NOMO-1 treated with DMSO at 0.1 percent for 48 hours (cell line): ENCODE measurements at regions not wholly inside any gene's neighbourhood (a gene's known extent, or its start where the extent isn't known, plus 50 kb on each side); places are given as distances from the start of the nearest gene placed in this dataset.
"Not testable (repeated sequence)": the region's sequence is repeated elsewhere in the genome, so short reads cannot be mapped to it uniquely, and the experiment has no call there.

Experiments
- DNase-seq: peaks from one replicate; lab custom pipeline; 2025; ENCODE audit not compliant: unreplicated experiment; lab: John Stamatoyannopoulos, UW

DNA sequence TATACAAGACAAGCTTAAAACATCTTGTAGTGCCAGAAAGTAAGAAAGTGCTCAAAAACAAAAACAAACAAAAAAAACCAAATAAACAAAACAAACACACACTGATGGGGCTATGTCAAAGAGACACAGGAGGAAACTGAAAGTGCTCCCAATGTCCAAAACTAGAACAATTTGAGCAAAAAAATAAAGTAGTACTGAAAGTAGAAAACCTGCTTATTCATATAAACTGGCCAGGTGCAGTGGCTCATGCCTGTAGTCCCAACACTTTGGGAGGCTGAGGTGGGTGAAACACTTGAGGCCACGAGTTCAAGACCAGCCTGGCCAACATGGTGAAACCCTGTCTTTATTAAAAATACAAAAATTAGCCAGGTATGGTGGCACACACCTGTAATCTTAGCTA lies 129.9 kb downstream of the GLUL start:
- no peak for DNase-seq

DNA sequence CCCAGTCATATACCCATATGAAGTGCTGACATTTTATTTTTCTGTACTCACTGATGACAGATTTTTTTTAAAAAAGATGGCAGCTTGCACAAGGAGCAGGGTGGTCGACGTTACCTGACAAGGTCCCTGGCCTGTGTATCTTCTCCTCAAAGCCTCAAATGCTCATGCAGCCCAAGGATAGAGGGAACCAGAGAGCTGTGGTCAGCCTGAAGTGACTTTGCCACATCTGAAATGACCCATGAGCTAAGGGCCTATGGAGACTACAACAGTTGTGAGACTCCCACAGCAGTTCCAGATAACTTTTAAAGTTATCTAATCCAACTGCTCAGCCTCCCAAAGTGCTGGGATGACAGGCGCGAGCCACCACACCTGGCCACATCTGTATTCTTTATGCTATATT lies 131.1 kb downstream of the GLUL start:
- DNase-seq: no peak

DNA sequence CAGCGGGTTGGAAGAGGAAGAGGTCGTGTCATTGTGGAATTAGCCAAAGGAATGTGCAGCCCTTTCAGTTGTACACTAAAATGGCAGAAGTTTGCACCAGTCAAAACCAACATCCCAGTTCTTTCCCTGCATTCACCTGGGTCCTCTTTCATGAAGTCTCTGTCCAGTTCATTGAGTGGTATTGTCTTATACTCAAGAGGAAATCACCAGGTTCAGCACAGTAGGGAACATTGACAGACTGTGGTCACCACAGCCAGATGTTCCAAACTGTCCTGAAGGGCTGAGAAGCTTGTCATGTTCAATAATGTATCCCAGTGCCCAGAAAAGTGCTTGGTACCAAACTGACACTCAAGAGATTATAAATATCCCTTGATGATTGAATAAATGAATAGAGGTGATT lies 131.6 kb downstream of the GLUL start:
- DNase-seq: no peak

DNA sequence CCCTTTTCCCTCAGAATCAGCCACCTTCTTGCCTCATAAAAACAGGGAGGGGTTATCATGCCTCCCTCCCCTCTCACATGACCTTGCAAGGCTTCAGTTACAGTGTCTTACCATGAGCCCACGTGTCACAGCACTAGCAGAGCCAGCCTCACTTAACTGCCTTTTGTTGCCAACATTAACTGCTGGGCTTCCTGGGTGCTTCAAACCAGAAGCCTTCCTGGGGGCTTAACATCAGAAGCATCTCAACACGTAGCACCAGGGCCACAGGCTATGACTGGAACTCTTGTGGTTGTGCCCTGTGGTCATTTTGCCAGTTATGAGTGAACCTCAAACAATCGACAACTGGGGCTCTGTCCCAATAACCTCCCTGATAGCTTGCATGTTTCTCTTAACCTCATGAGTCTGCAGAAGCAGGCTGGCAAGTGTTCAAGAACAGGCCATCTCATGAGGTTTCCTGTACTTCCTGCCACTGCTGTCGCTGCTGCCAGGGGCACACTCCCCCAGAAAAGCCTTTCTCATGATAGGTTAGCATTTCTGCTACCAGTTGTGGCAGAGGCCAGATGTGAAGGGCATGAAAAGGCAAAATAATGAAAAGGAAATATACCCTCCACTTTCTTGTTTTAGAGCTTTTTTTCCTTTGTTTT lies 132.2 kb downstream of the GLUL start:
- DNase-seq: peak; percentile 87

DNA sequence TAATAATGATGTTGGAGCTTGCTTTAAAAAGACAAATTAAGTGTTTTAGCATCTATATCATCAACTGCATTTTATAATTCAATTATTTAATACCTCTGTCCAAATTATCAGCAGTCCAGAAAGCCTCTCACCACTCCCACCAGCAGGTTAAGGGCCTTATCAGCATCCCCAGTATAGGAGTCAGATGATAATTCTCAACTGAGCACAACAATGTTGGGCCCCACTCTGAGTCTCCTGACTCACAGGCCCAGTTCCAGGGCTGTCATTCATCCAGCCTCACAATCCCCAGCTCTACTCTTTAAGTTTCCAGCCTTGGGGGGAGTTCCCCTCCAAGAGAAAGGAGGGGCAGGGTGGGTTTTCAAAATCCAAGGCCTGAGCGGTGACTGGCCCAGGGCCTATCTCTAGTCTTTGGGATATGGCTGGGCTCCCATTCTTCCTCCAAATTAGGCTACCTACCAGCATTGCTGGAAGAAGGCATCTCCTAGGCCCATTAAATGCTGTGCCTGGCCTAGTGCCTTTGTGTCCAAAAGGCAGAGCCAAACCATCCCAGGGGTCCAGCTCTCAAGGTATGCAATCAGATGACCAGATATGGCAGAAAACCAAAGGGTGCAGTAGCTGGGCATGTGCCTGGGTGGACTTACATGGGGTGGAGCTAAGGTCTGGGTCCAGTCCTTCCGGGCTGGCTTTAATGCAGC lies 134.1 kb downstream of the GLUL start:
- no peak for DNase-seq

DNA sequence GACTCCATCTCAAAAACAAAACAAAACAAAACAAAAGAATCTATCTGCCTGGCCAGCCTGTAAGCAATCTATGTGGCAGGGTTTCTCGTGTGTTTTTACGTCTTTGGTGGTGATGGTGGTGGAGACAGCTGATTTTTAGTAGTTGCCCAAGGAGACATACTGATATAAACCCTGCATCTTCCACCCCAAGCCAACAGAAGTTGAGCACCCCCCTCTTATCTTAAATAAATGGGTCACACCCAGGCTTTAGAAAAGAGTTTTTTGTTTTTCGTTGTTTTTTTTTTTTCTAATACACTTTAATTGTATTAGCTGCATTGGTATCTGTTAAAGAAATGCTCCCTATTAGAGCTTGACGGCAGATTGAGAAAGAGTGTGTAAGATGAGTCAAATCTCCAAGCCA lies 134.7 kb downstream of the GLUL start:
- DNase-seq: no peak

DNA sequence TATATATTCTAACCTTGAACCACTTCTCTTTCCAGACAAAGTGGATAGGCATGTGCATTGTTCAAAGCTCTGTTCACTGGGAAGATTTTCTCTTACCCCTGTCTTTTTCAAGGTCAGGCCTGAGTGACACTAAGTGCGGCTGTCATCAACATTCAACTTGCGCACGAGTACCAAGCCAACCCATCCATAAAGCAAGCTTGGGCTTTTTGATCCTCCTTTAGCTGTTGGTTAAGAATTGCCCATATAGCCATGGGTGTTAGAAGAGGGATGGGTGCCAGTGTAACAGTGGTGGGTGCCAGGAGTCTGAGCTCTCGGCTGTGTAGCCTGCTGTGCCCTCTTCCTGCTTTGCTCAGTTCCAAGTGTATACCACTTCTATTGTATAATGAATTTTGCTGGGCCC lies 136.1 kb downstream of the GLUL start:
- DNase-seq: no peak

DNA sequence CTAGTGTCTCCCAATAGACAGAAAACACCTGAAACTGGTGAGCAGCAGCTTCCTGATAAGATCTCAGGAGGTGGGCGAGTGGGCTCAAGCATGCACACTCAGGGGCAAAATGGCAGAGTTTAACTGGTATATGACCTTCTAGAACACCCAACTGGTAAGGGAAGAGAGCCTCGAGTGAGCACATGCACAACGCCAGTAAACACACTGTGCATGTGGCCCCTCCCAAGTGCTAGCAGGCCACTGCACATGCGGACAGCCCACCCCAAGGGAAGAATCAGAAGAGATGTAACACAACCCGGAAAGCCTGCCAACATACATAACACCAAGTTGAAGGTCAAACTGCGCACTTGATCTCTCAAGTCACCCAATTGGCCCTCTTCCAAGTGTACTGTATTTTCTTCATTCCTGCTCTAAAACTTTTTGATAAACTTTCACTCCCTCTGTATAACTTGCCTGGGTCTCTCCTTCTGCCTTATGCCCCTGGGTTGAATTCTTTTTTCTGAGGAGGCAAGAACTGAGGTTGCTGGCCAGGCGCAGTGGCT lies 138.2 kb downstream of the GLUL start:
- no peak for DNase-seq

DNA sequence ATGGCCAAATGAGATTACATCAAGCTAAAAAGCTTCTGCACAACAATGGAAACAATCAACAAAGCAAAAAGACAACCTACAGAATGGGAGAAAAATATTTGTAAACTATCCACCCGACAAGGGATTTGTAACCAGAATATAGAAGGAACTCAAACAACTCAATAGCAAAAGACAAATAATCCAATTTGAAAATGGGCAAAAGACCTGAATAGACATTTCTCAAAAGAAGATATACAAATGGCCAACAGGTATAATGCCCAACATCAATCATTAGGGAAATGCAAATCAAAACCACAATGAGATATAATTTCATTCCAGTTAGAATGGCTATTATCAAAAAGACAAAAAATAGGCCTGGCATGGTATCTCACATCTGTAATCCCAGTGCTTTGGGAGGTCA lies 140.0 kb downstream of the GLUL start:
- DNase-seq: no peak

DNA sequence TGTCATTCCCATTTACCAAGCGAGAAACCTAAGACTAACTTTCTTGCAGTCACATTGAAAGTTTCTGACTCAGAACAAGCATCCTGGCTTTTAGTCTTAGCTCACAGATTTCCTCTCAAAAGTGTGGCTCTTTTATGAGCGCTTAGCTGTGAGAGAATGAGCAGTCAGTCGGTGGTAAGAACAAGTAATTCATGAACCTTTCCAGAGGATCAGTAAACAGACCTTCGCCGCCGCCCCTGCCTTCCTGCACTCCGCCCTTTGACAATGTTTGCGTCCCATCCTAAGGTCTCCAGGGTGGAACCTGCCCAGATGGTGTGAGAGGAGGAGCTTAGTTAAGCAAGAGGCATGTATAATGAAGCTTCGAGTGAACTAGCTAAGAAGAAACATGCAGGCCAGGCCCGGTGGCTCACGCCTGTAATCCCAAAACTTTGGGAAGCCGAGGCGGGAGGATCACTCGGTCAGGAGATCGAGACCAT lies 142.4 kb downstream of the GLUL start:
- DNase-seq: no peak

DNA sequence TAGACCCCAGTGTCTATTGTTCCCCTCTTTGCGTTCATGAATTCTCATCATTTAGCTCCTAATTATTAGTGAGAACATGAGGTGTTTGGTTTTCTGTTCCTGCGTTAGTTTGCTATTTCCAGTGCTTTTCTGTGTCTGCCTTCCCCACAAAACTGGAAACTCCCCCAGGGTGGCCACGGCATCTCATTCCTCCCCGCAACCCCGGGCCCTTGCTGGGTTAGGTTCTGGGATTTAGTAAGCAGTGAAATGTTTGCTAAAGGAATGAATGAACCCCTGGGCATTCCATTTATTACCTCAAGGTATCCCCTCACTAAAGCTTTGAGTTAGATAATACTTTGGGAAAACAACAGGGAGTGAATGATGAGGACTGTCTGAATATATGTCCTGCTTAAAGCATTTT lies 142.9 kb downstream of the GLUL start:
- DNase-seq: no peak

DNA sequence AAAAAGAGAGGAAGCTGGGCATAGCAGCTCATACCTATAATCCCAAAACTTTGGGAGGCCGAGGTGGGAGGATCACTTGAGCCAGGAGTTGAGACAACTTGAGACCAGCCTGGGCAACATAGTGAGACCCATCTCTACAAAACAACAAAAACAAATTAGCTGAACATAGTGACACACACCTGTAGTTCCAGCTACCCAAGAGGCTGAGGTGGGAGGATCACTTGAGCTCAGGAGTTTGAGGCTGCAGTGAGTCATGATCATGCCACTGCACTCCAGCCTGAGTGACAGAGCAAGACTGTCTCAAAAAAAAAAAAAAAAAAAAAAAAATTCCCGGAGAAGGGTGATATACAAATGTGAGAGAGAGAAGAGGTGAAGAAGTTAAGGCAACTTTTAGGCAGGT lies 143.8 kb downstream of the GLUL start:
- DNase-seq: not testable (repeated sequence)

DNA sequence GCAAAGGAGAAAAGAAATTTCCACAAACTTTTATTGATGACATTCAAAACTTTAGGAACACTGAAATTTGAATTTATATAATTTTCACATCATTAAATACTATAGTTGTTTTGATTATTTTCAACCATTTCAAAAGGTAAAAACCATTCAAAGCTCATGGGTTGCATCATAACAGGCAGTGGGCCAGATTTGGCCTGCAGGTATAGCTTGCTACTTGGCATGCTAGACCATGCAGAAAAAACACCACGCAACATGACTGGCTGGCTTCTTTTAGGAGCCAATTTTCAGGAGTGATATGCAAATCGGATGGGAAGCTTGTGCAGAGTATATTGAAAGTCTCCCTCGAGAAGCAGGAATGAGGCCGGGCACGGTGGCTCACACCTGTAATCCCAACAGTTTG lies 144.8 kb downstream of the GLUL start:
- no peak for DNase-seq

DNA sequence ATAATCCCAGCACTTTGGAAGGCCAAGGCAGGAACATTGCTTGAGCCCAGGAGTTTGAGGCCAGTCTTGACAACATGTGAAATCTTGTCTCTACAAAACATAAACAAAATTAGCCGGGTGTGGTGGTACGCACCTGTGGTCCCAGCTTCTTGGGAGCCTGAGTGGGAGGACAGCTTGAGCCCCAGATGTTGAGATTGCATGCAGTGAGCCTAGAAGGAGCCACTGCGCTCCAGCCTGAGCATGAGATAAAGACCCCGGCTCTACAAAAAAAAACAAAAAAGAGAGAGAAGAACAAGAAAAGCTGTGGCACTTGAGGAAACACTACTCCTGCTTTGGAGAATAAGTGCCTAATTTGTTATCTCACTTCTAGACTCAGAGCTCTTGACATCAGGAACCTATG lies 146.6 kb downstream of the GLUL start:
- DNase-seq: no peak

DNA sequence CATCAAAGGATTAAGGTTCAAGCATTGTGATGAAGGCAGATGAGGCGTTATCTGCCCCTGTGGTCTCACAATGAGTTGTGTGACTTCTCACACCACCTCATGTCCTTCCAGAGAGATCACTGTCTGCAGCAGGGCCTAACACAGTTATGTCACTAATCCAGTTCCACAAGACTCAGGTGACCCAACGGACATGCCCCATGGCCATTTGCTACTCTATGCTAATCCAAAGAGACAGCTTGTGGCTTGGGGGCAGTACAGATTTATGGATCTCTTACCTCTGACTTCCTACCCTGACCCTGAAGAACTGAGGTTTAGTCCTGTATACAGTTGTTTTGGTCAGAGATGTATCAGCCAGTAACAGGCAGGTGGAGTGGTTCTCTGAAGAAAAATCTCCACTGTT lies 147.1 kb downstream of the GLUL start:
- no peak for DNase-seq

DNA sequence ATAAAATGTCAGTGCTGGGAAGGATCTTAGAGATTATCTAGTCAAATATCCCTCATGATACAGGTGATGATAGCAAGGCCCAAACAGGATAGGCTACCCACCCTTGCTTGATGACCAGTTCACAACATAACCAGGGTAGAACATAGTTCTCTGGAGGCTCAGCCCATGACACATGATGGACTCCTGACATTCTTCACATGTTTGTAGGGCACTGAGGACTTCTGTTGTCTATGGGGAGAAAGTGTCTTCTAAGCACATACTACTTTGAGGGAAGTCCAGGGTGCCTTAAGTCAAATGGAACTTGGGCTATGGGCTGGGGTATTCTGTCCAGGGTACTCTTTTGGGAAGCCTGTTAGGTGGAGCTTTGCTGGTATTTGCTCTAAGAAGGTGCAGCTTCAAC lies 148.9 kb downstream of the GLUL start:
- no peak for DNase-seq

DNA sequence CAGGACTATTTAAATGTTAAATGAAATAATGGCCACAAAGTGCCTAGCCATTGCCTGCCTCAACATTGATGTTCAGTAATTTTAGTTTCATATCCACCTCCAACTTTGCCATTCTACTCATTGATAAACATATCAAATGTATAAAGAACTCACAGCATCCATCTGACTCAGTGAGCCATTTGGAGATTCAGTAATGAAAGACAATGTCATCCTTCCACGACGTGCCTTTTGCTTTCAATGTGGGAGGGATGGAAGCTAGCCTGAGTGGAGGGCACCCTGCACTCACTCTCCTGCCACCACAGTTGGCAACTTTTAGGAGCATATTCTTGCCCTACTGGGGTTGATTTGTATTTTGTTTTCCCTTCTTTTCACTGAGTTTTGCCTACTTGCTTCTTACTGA lies 151.5 kb downstream of the GLUL start:
- no peak for DNase-seq

DNA sequence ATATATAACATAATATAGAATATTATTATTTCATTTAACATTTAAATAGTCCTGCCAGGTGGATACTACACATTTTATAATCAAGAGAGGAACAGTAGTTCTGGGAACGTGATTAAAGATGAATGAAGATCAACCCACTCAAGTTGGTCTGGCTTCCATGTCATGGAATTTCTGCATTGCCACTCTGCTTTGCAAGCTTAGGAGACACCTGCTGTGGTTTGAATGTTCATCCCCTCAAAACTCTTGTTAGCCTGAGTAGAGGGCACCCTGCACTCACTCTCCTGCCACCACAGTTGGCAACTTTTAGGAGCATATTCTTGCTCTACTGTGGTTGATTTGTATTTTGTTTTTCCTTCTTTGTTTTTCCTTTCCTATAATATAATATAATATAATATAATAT lies 153.2 kb downstream of the GLUL start:
- DNase-seq: no peak

DNA sequence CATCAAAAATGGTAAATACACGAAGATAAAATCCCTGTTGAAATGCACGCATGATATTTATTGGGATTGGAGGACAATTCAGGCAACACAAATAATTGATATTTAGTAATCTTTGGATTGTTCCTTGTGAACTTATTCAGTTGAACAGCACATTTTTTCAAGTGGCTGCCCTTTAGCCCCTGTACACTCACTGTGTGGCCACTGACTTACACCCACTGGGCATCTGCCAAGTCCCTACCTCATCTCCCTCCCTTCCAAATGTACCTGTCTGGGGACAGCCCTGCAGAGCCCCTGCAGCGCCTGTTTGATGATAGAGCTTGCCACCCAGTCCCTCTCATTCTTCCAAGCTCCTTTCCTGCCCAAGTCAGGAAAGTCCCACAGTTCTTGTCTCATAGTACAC lies 154.3 kb downstream of the GLUL start:
- DNase-seq: no peak

DNA sequence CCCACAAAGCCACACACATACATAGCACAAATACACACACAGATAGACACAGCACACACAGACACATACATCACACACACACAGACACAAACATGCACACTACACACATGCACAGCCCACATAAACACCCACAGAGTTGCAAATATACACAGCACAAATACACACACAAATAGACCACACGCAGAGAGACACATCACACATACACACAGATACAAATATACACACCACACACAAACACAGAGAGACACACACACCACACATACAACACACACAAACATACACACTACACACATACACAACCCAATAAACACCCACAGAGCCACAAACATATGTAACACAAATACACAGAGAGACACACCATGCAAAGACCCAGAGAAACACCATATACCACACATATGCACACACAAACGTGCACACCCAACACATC lies 154.9 kb downstream of the GLUL start:
- no peak for DNase-seq

DNA sequence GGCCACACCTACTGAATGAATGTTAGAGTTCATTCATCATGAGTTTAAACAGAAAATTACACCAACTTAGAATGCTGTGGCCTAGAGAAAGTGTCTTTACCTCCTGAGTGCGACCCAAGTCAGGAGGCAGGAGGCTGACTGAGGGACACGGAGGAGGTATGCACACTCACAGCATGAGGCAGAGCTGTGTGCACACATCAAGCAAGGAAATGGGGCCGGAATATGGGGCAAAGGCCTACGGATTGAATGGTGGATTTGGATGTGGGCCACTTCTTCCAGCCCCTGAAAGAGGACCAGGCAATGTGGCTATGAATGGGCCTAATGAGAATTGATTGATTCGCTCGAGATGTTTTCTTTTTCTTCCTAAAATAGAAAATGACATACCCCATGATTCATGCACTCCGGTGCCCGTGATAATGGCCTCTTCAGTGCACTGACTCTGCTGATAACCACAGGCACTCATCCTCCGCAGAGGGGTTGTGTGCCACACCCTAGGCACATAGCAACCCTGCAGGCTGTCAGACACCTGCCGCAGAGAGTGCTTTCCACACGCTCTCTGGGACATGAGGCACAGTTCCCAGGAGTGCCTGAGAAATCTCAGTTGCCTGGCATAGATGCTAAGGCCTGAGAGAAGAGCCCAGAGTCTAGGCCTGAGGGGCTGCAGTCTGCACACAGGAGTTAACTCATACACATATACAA lies 155.5 kb downstream of the GLUL start:
- DNase-seq: peak; percentile 26

DNA sequence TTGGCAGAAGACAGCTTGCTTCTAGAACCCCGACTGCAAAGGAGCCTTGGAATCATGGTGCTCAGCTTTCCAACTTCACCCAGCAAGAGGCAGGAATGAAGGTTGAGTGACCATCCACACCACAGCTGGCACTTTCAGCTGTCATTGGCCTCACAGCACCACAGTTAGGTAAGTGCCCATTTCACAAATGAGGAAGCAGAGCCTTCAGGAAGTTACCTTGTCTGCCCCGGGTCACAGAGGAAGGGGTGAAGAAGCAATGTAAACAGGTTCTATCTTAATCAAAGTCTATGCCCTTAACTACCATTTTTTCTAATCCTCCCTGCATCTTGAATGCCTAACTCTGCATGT lies 156.0 kb downstream of the GLUL start:
- DNase-seq: peak; percentile 42
